Caco-2 (cell line): ENCODE measurements at regions not wholly inside any gene's neighbourhood (a gene's known extent, or its start where the extent isn't known, plus 50 kb on each side); places are given as distances from the start of the nearest gene placed in this dataset.
"Not testable (repeated sequence)": the region's sequence is repeated elsewhere in the genome, so short reads cannot be mapped to it uniquely, and the experiment has no call there.

Experiments
- BruUV-seq: library from RNA; stranded (reverse); fragments of 400-500 nt; replicated peaks from 2 replicates; lab custom pipeline; 2021; lab: Mats Ljungman, UMichigan
- CTCF ChIA-PET: fragments of 300-600 bp; sonication (Branson Sonifier 250); formaldehyde crosslinking; loops from one replicate; lab custom pipeline; 2022; ENCODE audit warnings: antibody characterized with exemption; lab: Charles Lee
- POLR2A ChIA-PET: fragments of 300-600 bp; sonication (Branson Sonifier 250); formaldehyde crosslinking; loops from one replicate; lab custom pipeline; 2022; ENCODE audit warnings: antibody characterized with exemption; lab: Charles Lee
- DNase-seq, 2 experiments: peaks; one replicate each; pipeline versions ENCODE4 v3.0.0 to v3.0.0-alpha.2; 2020 to 2022
- H3K27me3 ChIP-seq: replicated peaks from 2 replicates; pipeline ENCODE4 v1.6.0; 2011; ENCODE audit warnings: low read length; ENCODE audit not compliant: control insufficient read depth, insufficient read depth
- H3K36me3 ChIP-seq: 2 replicates; pipeline ENCODE4 v1.5.1; 2011; ENCODE audit warnings: low read length; ENCODE audit not compliant: control insufficient read depth, insufficient read depth
- H3K4me1 ChIP-seq: fragments of 250-450 bp; sonication (Bioruptor Pico); 2 replicates; pipeline ENCODE4 v1.5.1; 2020; ENCODE audit warnings: mild to moderate bottlenecking
- H3K4me3 ChIP-seq: 2 replicates; pipeline ENCODE4 v1.5.1; 2011; ENCODE audit warnings: low read depth, mild to moderate bottlenecking, control low read depth, low read length
- H3K9me3 ChIP-seq: fragments of 250-450 bp; sonication (Bioruptor Pico); 2 replicates; pipeline ENCODE4 v1.5.1; 2020; ENCODE audit warnings: mild to moderate bottlenecking, moderate library complexity
- H3K27ac Mint-ChIP-seq: one replicate; pipeline ENCODE4 v1.8.0; 2022; ENCODE audit warnings: mixed read lengths; ENCODE audit not compliant: unreplicated experiment
- H3K27me3 Mint-ChIP-seq: one replicate; pipeline ENCODE4 v1.8.0; 2022; ENCODE audit warnings: mixed read lengths; ENCODE audit not compliant: insufficient read depth, unreplicated experiment
- H3K36me3 Mint-ChIP-seq: one replicate; pipeline ENCODE4 v1.8.0; 2022; ENCODE audit warnings: mild to moderate bottlenecking, mixed read lengths; ENCODE audit not compliant: insufficient read depth, unreplicated experiment
- H3K4me1 Mint-ChIP-seq: one replicate; pipeline ENCODE4 v1.8.0; 2022; ENCODE audit warnings: low read depth, mixed read lengths; ENCODE audit not compliant: unreplicated experiment
- H3K4me3 Mint-ChIP-seq: one replicate; pipeline ENCODE4 v1.8.0; 2022; ENCODE audit warnings: mild to moderate bottlenecking, moderate library complexity, mixed read lengths; ENCODE audit not compliant: unreplicated experiment
- H3K9me3 Mint-ChIP-seq: one replicate; pipeline ENCODE4 v1.8.0; 2022; ENCODE audit warnings: mixed read lengths; ENCODE audit not compliant: unreplicated experiment
- CTCF ChIP-seq, 2 experiments: fragments of 200-600 bp in 1 of 2; IDR thresholded peaks; 1 replicate in 1 of 2; 2 replicates in 1 of 2; pipeline versions ENCODE4 v1.5.1 to v1.8.0; 2011 to 2022; ENCODE audit warnings: antibody characterized with exemption in 1 of 2, control low read depth in 1 of 2, inconsistent platforms in 1 of 2, low read depth in 1 of 2, low read length in 1 of 2, mild to moderate bottlenecking in 1 of 2, moderate library complexity in 1 of 2; ENCODE audit not compliant: insufficient read depth in 1 of 2, severe bottlenecking in 1 of 2, unreplicated experiment in 1 of 2
- intact Hi-C: fragments of 100-400 bp; cut with micrococcal nuclease; formaldehyde crosslinking; loops from one replicate; pipeline ENCODE4 v1.10.0; 2022; ENCODE audit not compliant: unreplicated experiment

GRCh38 chr12:107216411-107216810, 123.1 kb upstream of the CRY1 start:
- BruUV-seq, H3K9me3 Mint-ChIP-seq: not testable (repeated sequence)

DNA sequence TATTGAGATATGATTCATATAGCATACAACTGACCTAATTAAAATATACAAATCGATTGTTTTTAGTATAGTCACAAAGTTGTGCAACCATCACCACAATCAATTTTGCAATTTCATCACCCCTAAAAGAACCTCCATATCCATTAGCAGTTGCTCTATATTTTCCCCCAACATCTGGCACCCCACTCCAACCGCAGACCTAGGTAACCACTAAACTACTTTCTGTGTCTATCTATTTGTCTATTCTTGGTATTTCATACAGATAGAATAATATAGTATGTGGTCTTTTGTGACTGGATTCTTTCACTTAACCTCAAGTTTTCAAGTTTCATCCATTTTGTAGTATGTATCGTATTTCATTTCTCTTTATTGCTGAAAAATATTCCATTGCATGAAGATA, 126.0 kb upstream of the CRY1 start:
- intact Hi-C loops = no loop called here
- Histone ChIP-seq H3K36me3 (no peaks in the 10 kb centered on the region), H3K9me3 (no peaks in the 10 kb centered on the region), H3K4me1 (no peaks in the 10 kb centered on the region), H3K27me3 (no peaks in the 10 kb centered on the region), H3K4me3 (no peak overlapping the region)
- H3K4me1 Mint-ChIP-seq = no peaks in the 10 kb centered on the region
- no TSS peak for BruUV-seq
- no peaks in the 10 kb centered on the region for H3K36me3 Mint-ChIP-seq
- no peaks in the 10 kb centered on the region for H3K9me3 Mint-ChIP-seq
- no peak for TF ChIP-seq CTCF (IDR thresholded peaks at IDR 0.05; ENCODE audit: insufficient read depth in 1 of 2, low read depth in 1 of 2, low read length in 1 of 2, severe bottlenecking in 1 of 2, unreplicated experiment in 1 of 2)
- H3K4me3 Mint-ChIP-seq = no peak overlapping the region
- DNase-seq = no peak
- ChIA-PET POLR2A (no interaction called here), CTCF (no interaction called here)
- H3K27me3 Mint-ChIP-seq = peaks cover 18% of the 10 kb centered on the region
- no peak overlapping the region for H3K27ac Mint-ChIP-seq

More at GRCh38 chr12:107216411-107216810, 123.1 kb upstream of the CRY1 start:
- H3K4me3 ChIP-seq, H3K9me3 ChIP-seq, intact Hi-C loops, H3K4me1 ChIP-seq, CTCF ChIA-PET, DNase-seq, H3K27me3 ChIP-seq, H3K4me1 Mint-ChIP-seq, POLR2A ChIA-PET, H3K4me3 Mint-ChIP-seq, H3K27me3 Mint-ChIP-seq, H3K36me3 ChIP-seq, H3K27ac Mint-ChIP-seq, H3K36me3 Mint-ChIP-seq: not testable (repeated sequence)

- TF ChIP-seq CTCF (IDR thresholded peaks at IDR 0.05; ENCODE audit: insufficient read depth in 1 of 2, low read depth in 1 of 2, low read length in 1 of 2, severe bottlenecking in 1 of 2, unreplicated experiment in 1 of 2) = no peak
Observed at GRCh38 chr12:107221913-107222312, 128.6 kb upstream of the CRY1 start.

DNA sequence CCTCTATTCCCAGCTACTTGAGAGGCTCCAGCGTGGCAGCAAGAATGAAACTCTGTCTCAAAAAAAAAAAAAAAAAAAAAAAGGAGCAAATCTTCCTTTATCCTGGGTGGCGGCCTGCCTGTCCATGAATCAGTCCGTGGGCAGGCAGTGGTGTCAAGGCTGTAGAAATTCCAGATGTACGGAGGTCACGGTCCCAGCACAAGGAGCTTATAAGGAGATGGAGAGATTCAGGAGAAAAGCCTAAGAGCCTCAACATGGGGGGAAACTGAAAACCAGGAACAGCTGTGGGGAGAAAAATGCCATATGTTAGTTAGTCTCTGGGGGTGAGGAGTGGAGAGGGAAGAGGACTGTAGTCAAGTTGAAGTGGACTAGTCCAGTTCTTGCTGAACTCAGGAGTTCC, 130.5 kb upstream of the CRY1 start:
- Histone ChIP-seq H3K9me3 (no peaks in the 10 kb centered on the region), H3K36me3 (no peaks in the 10 kb centered on the region), H3K4me3 (no peak overlapping the region), H3K4me1 (no peaks in the 10 kb centered on the region), H3K27me3 (no peaks in the 10 kb centered on the region)
- Mint-ChIP-seq H3K9me3 (no peaks in the 10 kb centered on the region), H3K27me3 (peaks cover 18% of the 10 kb centered on the region), H3K27ac (no peak overlapping the region), H3K4me3 (no peak overlapping the region), H3K4me1 (no peaks in the 10 kb centered on the region), H3K36me3 (no peaks in the 10 kb centered on the region)
- no peak for DNase-seq
- ChIA-PET POLR2A (no interaction called here), CTCF (interaction anchor here (0.6 kb wide), 1 partner anchor 236 kb away, joined by 5 read pairs; no protein-coding TSS in a partner anchor)
- intact Hi-C loops = no loop called here
- no TSS peak for BruUV-seq
- TF ChIP-seq CTCF (IDR thresholded peaks at IDR 0.05; ENCODE audit: insufficient read depth in 1 of 2, low read depth in 1 of 2, low read length in 1 of 2, severe bottlenecking in 1 of 2, unreplicated experiment in 1 of 2) = no peak

More at GRCh38 chr12:107221913-107222312, 128.6 kb upstream of the CRY1 start:
- Histone ChIP-seq H3K4me3 (no peak overlapping the region), H3K36me3 (no peaks in the 10 kb centered on the region), H3K4me1 (no peaks in the 10 kb centered on the region), H3K27me3 (no peaks in the 10 kb centered on the region), H3K9me3 (no peaks in the 10 kb centered on the region)
- DNase-seq = no peak
- Mint-ChIP-seq H3K4me1 (no peaks in the 10 kb centered on the region), H3K36me3 (no peaks in the 10 kb centered on the region), H3K9me3 (no peaks in the 10 kb centered on the region), H3K4me3 (no peak overlapping the region), H3K27me3 (peaks cover 18% of the 10 kb centered on the region), H3K27ac (no peak overlapping the region)
- ChIA-PET CTCF (no interaction called here), POLR2A (no interaction called here)
- intact Hi-C loops = no loop called here
- no TSS peak for BruUV-seq
